NCI-H1417 (cell line): ENCODE measurements at regions not wholly inside any gene's neighbourhood (a gene's known extent, or its start where the extent isn't known, plus 50 kb on each side); places are given as distances from the start of the nearest gene placed in this dataset.
A peak's percentile ranks its signal among the peaks of the same experiment; 100 is the strongest.
"Not testable (repeated sequence)": the region's sequence is repeated elsewhere in the genome, so short reads cannot be mapped to it uniquely, and the experiment has no call there.

Experiments
- DNase-seq, 3 experiments: peaks; one replicate each; lab custom pipeline; 2025; lab: John Stamatoyannopoulos, UW

GRCh38 chr21:31609081-31609480 is 50.4 kb upstream of the SOD1 start:
- DNase-seq: no peak

GRCh38 chr21:31607791-31608190 is 51.7 kb upstream of the SOD1 start:
- DNase-seq: no peak

- DNase-seq: no peak
These were observed 53.2 kb upstream of the SOD1 start for GRCh38 chr21:31606081-31606874.

GRCh38 chr21:31604591-31605190 is 54.8 kb upstream of the SOD1 start:
- peak; percentile 68 to 92 (median 85) for DNase-seq

GRCh38 chr21:31599563-31599962 is 59.9 kb upstream of the SOD1 start:
- no peak for DNase-seq

GRCh38 chr21:31599013-31599412 is 60.5 kb upstream of the SOD1 start:
- no peak for DNase-seq

GRCh38 chr21:31597683-31598082 is 61.8 kb upstream of the SOD1 start:
- no peak for DNase-seq

- no peak for DNase-seq
These were observed 63.4 kb upstream of the SOD1 start for GRCh38 chr21:31596055-31596454.

- DNase-seq: no peak
These were observed 64.8 kb upstream of the SOD1 start for GRCh38 chr21:31594726-31595125.

GRCh38 chr21:31594279-31594678 is 65.2 kb upstream of the SOD1 start:
- no peak for DNase-seq

GRCh38 chr21:31592963-31593560 is 66.4 kb upstream of the SOD1 start:
- DNase-seq: peak in 2 of 3 experiments; percentile 53 to 59

- DNase-seq: no peak
These were observed 67.0 kb upstream of the SOD1 start for GRCh38 chr21:31592516-31592915.

- DNase-seq: no peak
These were observed 69.7 kb upstream of the SOD1 start for GRCh38 chr21:31589820-31590219.

- DNase-seq: no peak
These were observed 73.4 kb upstream of the SOD1 start for GRCh38 chr21:31586118-31586517.

- DNase-seq: not testable (repeated sequence)
These were observed 75.6 kb upstream of the SOD1 start for GRCh38 chr21:31583937-31584336.

GRCh38 chr21:31583498-31583897 is 76.0 kb upstream of the SOD1 start:
- no peak for DNase-seq

- DNase-seq: peak; percentile 67 to 92 (median 89)
These were observed 78.6 kb upstream of the SOD1 start for GRCh38 chr21:31580866-31581276.

GRCh38 chr21:31577271-31577670 is 82.2 kb upstream of the SOD1 start:
- no peak for DNase-seq

- DNase-seq: no peak
These were observed 83.1 kb upstream of the SOD1 start for GRCh38 chr21:31576428-31576827.

- no peak for DNase-seq
These were observed 86.3 kb upstream of the SOD1 start for GRCh38 chr21:31573217-31573616.

GRCh38 chr21:31571879-31572278 is 87.6 kb upstream of the SOD1 start:
- no peak for DNase-seq

- no peak for DNase-seq
These were observed 88.5 kb upstream of the SOD1 start for GRCh38 chr21:31570824-31571566.

GRCh38 chr21:31566611-31567010 is 92.9 kb upstream of the SOD1 start:
- DNase-seq: no peak
